C4-2B (cell line): ENCODE measurements at regions not wholly inside any gene's neighbourhood (a gene's known extent, or its start where the extent isn't known, plus 50 kb on each side); places are given as distances from the start of the nearest gene placed in this dataset.

Experiments used
- ZFX ChIP-seq: fragments of 450-650 bp; IDR thresholded peaks from 2 replicates; pipeline ENCODE4 v1.6.1; 2017
- TF ChIP-seq, protein P1 (sequence below): fragments of 450-650 bp; conservative IDR thresholded peaks from 2 replicates; pipeline ENCODE4 v1.5.1; 2017; ENCODE audit warnings: mild to moderate bottlenecking

GRCh38 chr1:22399421-22400091 lies 52.1 kb upstream of the ZBTB40 start:
- TF ChIP-seq, protein P1, sequence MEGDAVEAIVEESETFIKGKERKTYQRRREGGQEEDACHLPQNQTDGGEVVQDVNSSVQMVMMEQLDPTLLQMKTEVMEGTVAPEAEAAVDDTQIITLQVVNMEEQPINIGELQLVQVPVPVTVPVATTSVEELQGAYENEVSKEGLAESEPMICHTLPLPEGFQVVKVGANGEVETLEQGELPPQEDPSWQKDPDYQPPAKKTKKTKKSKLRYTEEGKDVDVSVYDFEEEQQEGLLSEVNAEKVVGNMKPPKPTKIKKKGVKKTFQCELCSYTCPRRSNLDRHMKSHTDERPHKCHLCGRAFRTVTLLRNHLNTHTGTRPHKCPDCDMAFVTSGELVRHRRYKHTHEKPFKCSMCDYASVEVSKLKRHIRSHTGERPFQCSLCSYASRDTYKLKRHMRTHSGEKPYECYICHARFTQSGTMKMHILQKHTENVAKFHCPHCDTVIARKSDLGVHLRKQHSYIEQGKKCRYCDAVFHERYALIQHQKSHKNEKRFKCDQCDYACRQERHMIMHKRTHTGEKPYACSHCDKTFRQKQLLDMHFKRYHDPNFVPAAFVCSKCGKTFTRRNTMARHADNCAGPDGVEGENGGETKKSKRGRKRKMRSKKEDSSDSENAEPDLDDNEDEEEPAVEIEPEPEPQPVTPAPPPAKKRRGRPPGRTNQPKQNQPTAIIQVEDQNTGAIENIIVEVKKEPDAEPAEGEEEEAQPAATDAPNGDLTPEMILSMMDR = no peak
- no peak for TF ChIP-seq ZFX
